ENCODE measurements at regions not wholly inside any gene's neighbourhood (a gene's known extent, or its start where the extent isn't known, plus 50 kb on each side); places are given as distances from the start of the nearest gene placed in this dataset.

- Histone ChIP-seq H3K36me3 (ENCODE audit: control insufficient read depth, low read depth, low read length) (no peaks in the 10 kb centered on the region), H3K4me3 (ENCODE audit: low read length) (no peak overlapping the region), H3K9me3 (ENCODE audit: control insufficient read depth, low read depth, low read length) (peaks cover 2% of the 10 kb centered on the region), H3K4me1 (ENCODE audit: control insufficient read depth, low read depth, low read length) (no peaks in the 10 kb centered on the region), H3K9ac (ENCODE audit: low read length) (no peak overlapping the region), H3K27me3 (ENCODE audit: control insufficient read depth, insufficient read depth, low read length) (no peaks in the 10 kb centered on the region), H3K27ac (ENCODE audit: low read length) (no peak overlapping the region)
Measured at GRCh38 chr2:236947896-236948295, 137.8 kb upstream of the COPS8 start.

DNA sequence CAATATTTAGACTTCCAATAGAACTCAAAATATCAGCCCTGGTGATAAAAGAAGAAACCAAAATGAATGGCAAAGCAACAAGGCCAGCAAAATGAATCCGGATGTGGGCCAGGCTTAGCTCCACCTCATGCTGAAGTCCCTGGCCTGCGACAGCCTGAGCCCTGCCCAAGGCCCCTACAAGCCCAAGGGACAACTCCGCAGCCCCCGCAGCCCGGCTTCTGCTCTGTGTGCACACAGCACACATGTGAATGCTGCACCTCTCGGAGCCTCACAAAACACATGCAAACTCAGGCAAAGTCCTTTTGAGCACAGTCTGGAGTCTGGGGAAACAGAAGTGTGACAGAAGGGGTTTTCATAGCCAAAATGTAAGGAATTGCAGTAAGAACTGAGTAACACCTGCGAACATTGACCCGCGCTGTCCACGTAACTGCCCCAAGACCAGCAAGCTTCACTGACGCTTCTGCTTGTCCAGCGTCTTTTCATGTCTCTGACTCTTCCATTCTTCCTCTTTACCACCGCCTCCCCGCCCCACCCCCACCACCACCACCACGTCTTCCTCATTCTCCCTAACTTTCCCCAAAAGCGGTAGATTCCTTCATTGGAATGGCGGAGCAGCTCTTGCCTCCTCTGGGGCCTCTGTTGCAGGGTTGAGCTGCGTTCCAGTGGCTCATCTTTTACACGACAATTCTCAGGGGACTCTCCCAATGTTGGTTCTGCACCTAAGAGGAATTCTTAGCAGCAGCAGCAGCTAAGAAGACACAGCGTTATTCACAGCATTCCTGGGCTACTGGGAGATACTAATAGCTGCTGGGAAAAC is 136.4 kb upstream of the COPS8 start:
- Histone ChIP-seq H3K9ac (ENCODE audit: low read length) (no peak overlapping the region), H3K4me1 (ENCODE audit: control insufficient read depth, low read depth, low read length) (no peaks in the 10 kb centered on the region), H3K9me3 (ENCODE audit: control insufficient read depth, low read depth, low read length) (peaks cover 2% of the 10 kb centered on the region), H3K27me3 (ENCODE audit: control insufficient read depth, insufficient read depth, low read length) (no peaks in the 10 kb centered on the region), H3K36me3 (ENCODE audit: control insufficient read depth, low read depth, low read length) (no peaks in the 10 kb centered on the region), H3K4me3 (ENCODE audit: low read length) (no peak overlapping the region), H3K27ac (ENCODE audit: low read length) (no peak overlapping the region)

DNA sequence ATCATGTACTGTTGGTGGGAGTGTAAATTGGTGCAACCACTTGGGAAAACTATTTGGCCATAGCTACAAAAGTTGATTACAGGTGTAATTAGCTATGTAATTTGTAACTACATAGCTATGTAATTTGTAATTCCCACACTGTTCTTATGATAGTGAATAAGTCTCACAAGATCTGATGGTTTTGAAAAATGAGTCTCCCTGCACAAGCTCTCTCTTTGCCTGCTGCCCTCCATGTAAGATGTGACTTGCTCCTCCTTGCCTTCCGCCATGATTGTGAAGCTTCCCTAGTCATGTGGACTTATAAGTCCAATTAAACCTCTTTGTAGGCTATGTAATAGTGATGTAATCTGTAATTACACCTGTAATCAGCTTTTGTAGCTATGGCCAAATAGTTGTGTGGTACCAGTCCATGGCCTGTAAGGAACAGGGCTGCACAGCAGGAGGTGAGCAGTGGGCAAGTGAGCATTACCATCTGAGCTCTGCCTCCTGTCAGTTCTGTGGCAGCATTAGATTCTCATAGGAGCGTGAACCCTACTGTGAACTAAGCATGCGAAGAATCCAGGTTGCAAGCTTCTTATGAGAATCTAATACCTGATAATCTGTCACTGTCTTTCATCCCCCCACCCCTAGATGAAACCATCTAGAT is 133.7 kb upstream of the COPS8 start:
- H3K4me3 ChIP-seq (ENCODE audit: low read length) = no peak overlapping the region
- no peak overlapping the region for H3K27ac ChIP-seq (ENCODE audit: low read length)
- H3K9me3 ChIP-seq (ENCODE audit: control insufficient read depth, low read depth, low read length) = peaks cover 2% of the 10 kb centered on the region
- no peak overlapping the region for H3K9ac ChIP-seq (ENCODE audit: low read length)
- H3K27me3 ChIP-seq (ENCODE audit: control insufficient read depth, insufficient read depth, low read length) = no peaks in the 10 kb centered on the region
- no peaks in the 10 kb centered on the region for H3K36me3 ChIP-seq (ENCODE audit: control insufficient read depth, low read depth, low read length)
- no peaks in the 10 kb centered on the region for H3K4me1 ChIP-seq (ENCODE audit: control insufficient read depth, low read depth, low read length)

DNA sequence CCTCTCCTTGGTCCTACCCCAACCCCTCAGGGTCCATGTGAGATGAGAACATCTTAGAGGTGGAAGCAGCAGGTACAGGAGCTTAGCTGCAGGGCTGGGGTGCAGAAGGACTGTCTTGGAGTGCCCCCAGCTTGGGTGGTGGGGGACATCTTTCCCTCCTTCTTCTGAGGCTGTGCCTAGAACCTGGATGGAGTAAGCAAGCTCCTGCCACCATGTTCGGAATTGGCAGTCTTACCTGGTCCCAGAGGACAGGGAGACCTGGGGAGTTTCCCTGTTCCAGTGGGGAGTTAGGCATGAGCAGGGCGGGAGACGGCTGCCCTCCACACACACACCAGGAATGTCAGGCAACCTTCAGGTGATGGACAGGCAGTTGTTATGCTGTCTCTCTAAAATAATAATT is 131.0 kb upstream of the COPS8 start:
- Histone ChIP-seq H3K9ac (ENCODE audit: low read length) (no peak overlapping the region), H3K36me3 (ENCODE audit: control insufficient read depth, low read depth, low read length) (no peaks in the 10 kb centered on the region), H3K27ac (ENCODE audit: low read length) (no peak overlapping the region), H3K4me3 (ENCODE audit: low read length) (no peak overlapping the region), H3K9me3 (ENCODE audit: control insufficient read depth, low read depth, low read length) (peaks cover 2% of the 10 kb centered on the region), H3K27me3 (ENCODE audit: control insufficient read depth, insufficient read depth, low read length) (no peaks in the 10 kb centered on the region), H3K4me1 (ENCODE audit: control insufficient read depth, low read depth, low read length) (no peaks in the 10 kb centered on the region)

- no peak overlapping the region for H3K27ac ChIP-seq (ENCODE audit: low read length)
- H3K4me3 ChIP-seq (ENCODE audit: low read length) = no peak overlapping the region
- no peak overlapping the region for H3K9ac ChIP-seq (ENCODE audit: low read length)
- peaks cover 2% of the 10 kb centered on the region for H3K9me3 ChIP-seq (ENCODE audit: control insufficient read depth, low read depth, low read length)
- H3K36me3 ChIP-seq (ENCODE audit: control insufficient read depth, low read depth, low read length) = no peaks in the 10 kb centered on the region
- H3K4me1 ChIP-seq (ENCODE audit: control insufficient read depth, low read depth, low read length) = no peaks in the 10 kb centered on the region
- no peaks in the 10 kb centered on the region for H3K27me3 ChIP-seq (ENCODE audit: control insufficient read depth, insufficient read depth, low read length)
Measured at GRCh38 chr2:236955521-236956030, 130.1 kb upstream of the COPS8 start.

GRCh38 chr2:236956031-236956618 is 129.6 kb upstream of the COPS8 start:
- Histone ChIP-seq H3K9me3 (ENCODE audit: control insufficient read depth, low read depth, low read length) (peaks cover 2% of the 10 kb centered on the region), H3K4me1 (ENCODE audit: control insufficient read depth, low read depth, low read length) (no peaks in the 10 kb centered on the region), H3K4me3 (ENCODE audit: low read length) (no peak overlapping the region), H3K27ac (ENCODE audit: low read length) (no peak overlapping the region), H3K36me3 (ENCODE audit: control insufficient read depth, low read depth, low read length) (no peaks in the 10 kb centered on the region), H3K9ac (ENCODE audit: low read length) (no peak overlapping the region), H3K27me3 (ENCODE audit: control insufficient read depth, insufficient read depth, low read length) (no peaks in the 10 kb centered on the region)

- Histone ChIP-seq H3K4me1 (ENCODE audit: control insufficient read depth, low read depth, low read length) (no peaks in the 10 kb centered on the region), H3K27me3 (ENCODE audit: control insufficient read depth, insufficient read depth, low read length) (no peaks in the 10 kb centered on the region), H3K27ac (ENCODE audit: low read length) (no peak overlapping the region), H3K9me3 (ENCODE audit: control insufficient read depth, low read depth, low read length) (no peaks in the 10 kb centered on the region), H3K9ac (ENCODE audit: low read length) (no peak overlapping the region), H3K36me3 (ENCODE audit: control insufficient read depth, low read depth, low read length) (no peaks in the 10 kb centered on the region), H3K4me3 (ENCODE audit: low read length) (no peak overlapping the region)
Measured at GRCh38 chr2:236956641-236957040, 129.0 kb upstream of the COPS8 start.

- H3K9me3 ChIP-seq (ENCODE audit: control insufficient read depth, low read depth, low read length) = no peaks in the 10 kb centered on the region
- no peak overlapping the region for H3K4me3 ChIP-seq (ENCODE audit: low read length)
- no peaks in the 10 kb centered on the region for H3K36me3 ChIP-seq (ENCODE audit: control insufficient read depth, low read depth, low read length)
- no peak overlapping the region for H3K9ac ChIP-seq (ENCODE audit: low read length)
- H3K27ac ChIP-seq (ENCODE audit: low read length) = no peak overlapping the region
- H3K4me1 ChIP-seq (ENCODE audit: control insufficient read depth, low read depth, low read length) = no peaks in the 10 kb centered on the region
- no peaks in the 10 kb centered on the region for H3K27me3 ChIP-seq (ENCODE audit: control insufficient read depth, insufficient read depth, low read length)
Measured at GRCh38 chr2:236959036-236959435, 126.7 kb upstream of the COPS8 start.

GRCh38 chr2:236959876-236960275 is 125.8 kb upstream of the COPS8 start:
- Histone ChIP-seq H3K9me3 (ENCODE audit: control insufficient read depth, low read depth, low read length) (no peaks in the 10 kb centered on the region), H3K4me3 (ENCODE audit: low read length) (no peak overlapping the region), H3K4me1 (ENCODE audit: control insufficient read depth, low read depth, low read length) (peaks cover 6% of the 10 kb centered on the region), H3K27ac (ENCODE audit: low read length) (no peak overlapping the region), H3K36me3 (ENCODE audit: control insufficient read depth, low read depth, low read length) (no peaks in the 10 kb centered on the region), H3K27me3 (ENCODE audit: control insufficient read depth, insufficient read depth, low read length) (peaks cover 3% of the 10 kb centered on the region), H3K9ac (ENCODE audit: low read length) (no peak overlapping the region)

DNA sequence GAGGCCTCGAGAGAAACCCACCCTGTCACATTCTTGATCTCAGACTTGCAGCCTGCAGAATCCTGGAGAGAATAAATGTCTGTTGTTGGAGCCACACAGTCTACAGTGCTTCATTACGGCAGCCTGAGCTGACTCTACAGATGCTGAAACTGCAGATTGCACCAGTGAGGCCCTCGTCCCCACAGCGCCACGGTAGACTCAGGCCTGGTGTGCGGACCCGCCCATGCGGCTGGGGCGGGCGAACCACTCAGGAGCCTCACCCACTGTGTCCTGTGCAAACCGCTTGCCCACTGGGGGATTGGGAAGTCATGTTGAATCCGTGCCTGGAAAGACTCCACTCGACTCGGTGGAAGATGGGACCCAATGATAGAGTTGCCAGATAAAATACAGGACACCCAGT is 125.2 kb upstream of the COPS8 start:
- Histone ChIP-seq H3K4me1 (ENCODE audit: control insufficient read depth, low read depth, low read length) (peaks cover 12% of the 10 kb centered on the region), H3K4me3 (ENCODE audit: low read length) (no peak overlapping the region), H3K27me3 (ENCODE audit: control insufficient read depth, insufficient read depth, low read length) (peaks cover 3% of the 10 kb centered on the region), H3K9me3 (ENCODE audit: control insufficient read depth, low read depth, low read length) (no peaks in the 10 kb centered on the region), H3K27ac (ENCODE audit: low read length) (no peak overlapping the region), H3K9ac (ENCODE audit: low read length) (no peak overlapping the region), H3K36me3 (ENCODE audit: control insufficient read depth, low read depth, low read length) (no peaks in the 10 kb centered on the region)

DNA sequence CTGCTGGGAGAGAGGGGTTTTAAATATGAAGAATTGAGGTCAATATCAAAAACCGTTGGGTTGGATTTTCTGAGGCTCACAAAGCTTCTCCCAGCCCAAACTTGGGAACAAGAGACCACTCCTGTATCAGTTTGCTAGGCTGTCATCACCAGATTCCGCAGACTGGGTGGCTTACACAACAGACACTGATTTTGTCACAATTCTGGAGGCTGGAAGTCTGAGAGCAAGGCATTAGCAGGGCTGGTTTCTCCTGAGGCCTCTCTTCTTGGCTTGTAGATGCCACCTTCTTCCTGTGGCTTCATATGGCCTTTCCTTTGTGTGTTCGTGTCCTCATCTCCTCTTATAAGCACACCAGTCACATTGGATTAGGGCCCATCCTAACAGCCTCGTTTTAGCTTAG is 122.9 kb upstream of the COPS8 start:
- no peak overlapping the region for H3K4me3 ChIP-seq (ENCODE audit: low read length)
- H3K27me3 ChIP-seq (ENCODE audit: control insufficient read depth, insufficient read depth, low read length) = peaks cover 3% of the 10 kb centered on the region
- H3K9me3 ChIP-seq (ENCODE audit: control insufficient read depth, low read depth, low read length) = no peaks in the 10 kb centered on the region
- no peak overlapping the region for H3K9ac ChIP-seq (ENCODE audit: low read length)
- H3K36me3 ChIP-seq (ENCODE audit: control insufficient read depth, low read depth, low read length) = no peaks in the 10 kb centered on the region
- peaks cover 20% of the 10 kb centered on the region for H3K4me1 ChIP-seq (ENCODE audit: control insufficient read depth, low read depth, low read length)
- H3K27ac ChIP-seq (ENCODE audit: low read length) = no peak overlapping the region
